Adipocyte (in vitro differentiated cells): ENCODE measurements at regions not wholly inside any gene's neighbourhood (a gene's known extent, or its start where the extent isn't known, plus 50 kb on each side); places are given as distances from the start of the nearest gene placed in this dataset.
A peak's percentile ranks its signal among the peaks of the same experiment; 100 is the strongest.
"Not testable (repeated sequence)": the region's sequence is repeated elsewhere in the genome, so short reads cannot be mapped to it uniquely, and the experiment has no call there.

Source experiments
- DNase-seq: peaks from one replicate; pipeline ENCODE4 v3.0.0-alpha.2; 2015; ENCODE audit warnings: low read depth
- H3K27me3 ChIP-seq: replicated peaks from 2 replicates; pipeline ENCODE4 v1.7.0; 2013; ENCODE audit warnings: mild to moderate bottlenecking, low read length, moderate library complexity; ENCODE audit not compliant: control insufficient read depth, insufficient read depth
- H3K36me3 ChIP-seq: 2 replicates; pipeline ENCODE4 v1.7.0; 2013; ENCODE audit warnings: low read length, mild to moderate bottlenecking, moderate library complexity; ENCODE audit not compliant: control insufficient read depth, insufficient read depth, severe bottlenecking
- H3K4me1 ChIP-seq: 2 replicates; pipeline ENCODE4 v1.7.0; 2013; ENCODE audit warnings: mild to moderate bottlenecking, low read length, moderate library complexity; ENCODE audit not compliant: control insufficient read depth, insufficient read depth
- H3K4me3 ChIP-seq: 2 replicates; pipeline ENCODE4 v1.7.0; 2013; ENCODE audit warnings: mild to moderate bottlenecking, low read length, moderate library complexity
- H3K9ac ChIP-seq: 2 replicates; pipeline ENCODE4 v1.7.0; 2013; ENCODE audit warnings: mild to moderate bottlenecking, low read length, moderate library complexity
- H3K9me3 ChIP-seq: 2 replicates; pipeline ENCODE4 v1.7.0; 2013; ENCODE audit warnings: mild to moderate bottlenecking, low read length, moderate library complexity; ENCODE audit not compliant: control insufficient read depth

DNA sequence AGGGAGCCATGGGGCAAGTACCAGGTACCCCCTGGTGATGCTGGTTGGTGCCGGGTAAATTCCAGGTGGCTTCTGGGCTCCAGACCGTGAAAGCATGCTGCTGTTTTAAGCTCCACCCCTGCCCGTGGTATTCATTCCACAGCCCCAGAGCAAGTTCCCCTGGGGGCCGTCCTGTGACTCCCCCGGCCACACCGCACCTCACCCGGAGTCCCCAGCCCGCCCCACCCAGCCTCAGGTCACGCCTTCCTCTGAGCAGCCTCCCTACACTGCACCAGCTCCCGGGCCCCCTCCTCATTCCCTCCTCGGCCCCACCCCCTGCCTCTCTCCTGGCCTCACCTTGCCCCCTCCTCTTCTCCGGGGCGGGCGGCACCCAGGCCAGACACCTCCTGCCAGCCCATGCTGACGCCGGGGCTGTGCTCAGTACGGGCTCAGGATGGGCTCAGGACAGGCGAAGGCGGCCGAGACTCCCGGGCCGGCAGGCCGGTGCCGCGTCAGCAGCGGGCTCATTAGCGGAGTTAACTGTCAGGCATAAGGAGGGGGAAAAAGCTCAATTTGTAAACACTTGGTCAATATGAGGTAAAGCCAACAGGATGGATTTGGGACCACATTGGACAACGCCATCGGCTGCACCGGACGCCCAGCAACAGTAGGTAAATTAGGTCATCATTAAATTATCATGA lies 127.4 kb downstream of the FAM53A start:
- Histone ChIP-seq H3K9ac (no peak overlapping the region), H3K4me1 (no peaks in the 10 kb centered on the region), H3K36me3 (no peaks in the 10 kb centered on the region), H3K27me3 (peaks cover 50% of the 10 kb centered on the region), H3K9me3 (no peaks in the 10 kb centered on the region), H3K4me3 (no peak overlapping the region)
- DNase-seq, result no peak

DNA sequence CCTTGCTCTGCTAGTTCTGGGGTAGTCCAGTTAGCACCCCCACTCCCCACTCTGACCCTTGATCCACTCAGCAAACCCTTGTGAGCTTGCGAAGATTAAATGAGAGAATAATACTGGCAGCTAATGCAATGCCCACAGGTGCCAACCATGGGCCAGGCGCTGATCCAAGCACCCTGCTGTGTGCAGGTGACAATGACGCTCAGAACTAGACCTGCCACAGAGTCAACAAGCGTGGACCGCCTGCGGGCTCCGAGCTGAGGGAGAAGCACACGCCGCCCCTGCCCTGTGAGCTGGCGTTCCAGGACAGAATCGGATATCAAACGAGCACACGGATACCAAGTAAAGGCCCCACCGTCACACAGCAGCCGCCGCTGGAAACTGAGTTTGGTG lies 129.2 kb downstream of the FAM53A start:
- no peak overlapping the region for H3K9ac ChIP-seq
- H3K27me3 ChIP-seq, result peaks cover 47% of the 10 kb centered on the region
- DNase-seq, result no peak
- H3K36me3 ChIP-seq, result no peaks in the 10 kb centered on the region
- no peaks in the 10 kb centered on the region for H3K4me1 ChIP-seq
- no peak overlapping the region for H3K4me3 ChIP-seq
- no peaks in the 10 kb centered on the region for H3K9me3 ChIP-seq

DNA sequence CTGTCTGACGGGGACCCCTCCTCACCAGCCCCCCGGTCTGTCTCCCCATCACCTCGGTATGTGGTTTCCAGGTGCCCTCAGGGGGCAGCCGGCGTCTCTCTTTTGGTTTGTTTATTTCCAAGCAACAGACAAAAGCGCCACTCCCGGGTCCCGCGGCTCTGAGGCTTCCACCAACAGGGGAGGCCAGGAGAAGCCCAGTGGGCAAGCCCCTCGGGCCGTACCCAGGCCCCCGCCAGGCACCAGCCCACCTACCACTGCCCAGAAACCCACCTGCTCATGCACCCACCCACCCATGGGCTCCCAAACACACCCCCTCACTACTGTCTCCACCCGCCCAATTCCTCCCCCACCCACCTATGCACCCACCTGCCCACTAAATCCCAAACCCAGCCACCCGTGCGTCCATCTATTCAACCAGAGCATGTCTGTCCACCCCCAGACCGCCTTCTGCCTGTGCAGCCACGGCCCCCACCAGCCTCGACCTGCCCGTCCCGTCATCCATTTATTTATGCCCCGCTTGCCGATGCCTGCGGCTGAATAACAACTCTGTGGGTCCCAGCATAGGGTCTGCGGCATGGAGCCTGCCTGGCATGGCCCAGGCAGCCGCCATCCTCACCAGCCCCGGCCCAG lies 129.8 kb downstream of the FAM53A start:
- no peak overlapping the region for H3K9ac ChIP-seq
- H3K9me3 ChIP-seq, result no peaks in the 10 kb centered on the region
- peaks cover 47% of the 10 kb centered on the region for H3K27me3 ChIP-seq
- no peak for DNase-seq
- H3K36me3 ChIP-seq, result no peaks in the 10 kb centered on the region
- H3K4me3 ChIP-seq, result no peak overlapping the region
- H3K4me1 ChIP-seq, result no peaks in the 10 kb centered on the region

DNA sequence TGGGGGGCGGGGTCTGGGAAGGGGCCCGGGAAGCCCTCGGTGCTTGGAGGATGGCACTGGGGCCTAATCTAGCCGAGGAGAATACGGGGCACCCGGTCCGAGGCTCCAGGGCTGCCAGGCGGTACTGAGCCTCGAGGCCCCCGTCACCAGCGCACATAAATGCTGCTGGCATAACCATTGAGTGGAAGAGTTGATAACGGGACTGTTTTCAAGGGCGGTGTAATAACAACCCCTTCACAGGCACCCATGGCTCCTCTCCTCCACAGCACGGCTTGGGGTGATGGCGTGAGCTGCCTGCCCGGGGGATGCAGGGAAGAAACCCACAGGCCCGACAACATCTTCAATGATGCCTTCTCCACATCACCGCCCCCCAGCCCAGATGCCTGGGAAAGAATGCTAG lies 130.7 kb downstream of the FAM53A start:
- Histone ChIP-seq H3K27me3 (peaks cover 43% of the 10 kb centered on the region), H3K9me3 (no peaks in the 10 kb centered on the region), H3K4me3 (no peak overlapping the region), H3K4me1 (peaks cover 3% of the 10 kb centered on the region), H3K9ac (no peak overlapping the region), H3K36me3 (no peaks in the 10 kb centered on the region)
- DNase-seq, result no peak

DNA sequence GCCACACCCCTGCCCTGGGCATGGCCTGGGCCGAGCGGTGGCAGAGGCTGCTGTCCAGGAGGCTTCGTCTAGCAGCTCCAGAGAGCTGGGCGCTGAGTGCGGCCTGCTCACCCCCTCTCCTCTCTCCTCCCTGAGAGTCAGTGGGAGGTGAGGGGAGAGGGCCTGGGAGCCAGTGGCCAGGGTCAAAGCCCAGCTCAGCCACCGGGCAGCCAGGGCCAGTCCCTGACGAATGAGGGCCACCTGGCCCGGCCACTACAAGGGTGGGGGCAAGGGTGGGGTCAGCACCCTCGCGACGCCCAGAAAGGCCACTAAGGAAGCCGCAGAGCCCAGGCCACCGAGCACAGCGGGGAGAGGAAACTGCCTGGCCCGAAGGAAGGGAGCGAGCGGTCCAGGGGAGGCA lies 131.7 kb downstream of the FAM53A start:
- H3K4me1 ChIP-seq, result peaks cover 4% of the 10 kb centered on the region
- DNase-seq, result no peak
- no peaks in the 10 kb centered on the region for H3K9me3 ChIP-seq
- peaks cover 36% of the 10 kb centered on the region for H3K27me3 ChIP-seq
- no peak overlapping the region for H3K4me3 ChIP-seq
- H3K36me3 ChIP-seq, result no peaks in the 10 kb centered on the region
- H3K9ac ChIP-seq, result no peak overlapping the region

DNA sequence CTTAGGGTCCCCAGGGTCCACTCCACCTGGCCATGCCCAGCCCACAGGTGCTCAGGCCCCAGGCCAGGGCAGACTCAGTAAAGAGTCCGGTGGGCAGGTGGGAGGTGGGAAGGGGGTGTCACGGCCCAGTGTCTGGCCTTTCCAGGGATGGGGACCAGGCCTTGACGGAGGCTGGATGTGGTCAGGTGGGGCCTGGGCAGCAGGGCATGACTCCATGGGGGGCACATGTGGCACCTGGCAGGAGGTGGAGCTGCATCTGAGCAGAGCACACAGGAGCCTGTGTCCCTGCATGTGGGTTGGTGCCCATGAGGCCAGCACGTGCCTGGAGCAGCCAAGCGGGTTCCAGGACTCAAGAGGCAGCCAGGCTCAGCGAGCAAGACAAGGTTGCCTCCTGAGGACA lies 132.9 kb downstream of the FAM53A start:
- no peak overlapping the region for H3K9ac ChIP-seq
- H3K36me3 ChIP-seq, result no peaks in the 10 kb centered on the region
- H3K4me3 ChIP-seq, result no peak overlapping the region
- no peak for DNase-seq
- peaks cover 30% of the 10 kb centered on the region for H3K27me3 ChIP-seq
- peaks cover 4% of the 10 kb centered on the region for H3K4me1 ChIP-seq
- no peaks in the 10 kb centered on the region for H3K9me3 ChIP-seq

DNA sequence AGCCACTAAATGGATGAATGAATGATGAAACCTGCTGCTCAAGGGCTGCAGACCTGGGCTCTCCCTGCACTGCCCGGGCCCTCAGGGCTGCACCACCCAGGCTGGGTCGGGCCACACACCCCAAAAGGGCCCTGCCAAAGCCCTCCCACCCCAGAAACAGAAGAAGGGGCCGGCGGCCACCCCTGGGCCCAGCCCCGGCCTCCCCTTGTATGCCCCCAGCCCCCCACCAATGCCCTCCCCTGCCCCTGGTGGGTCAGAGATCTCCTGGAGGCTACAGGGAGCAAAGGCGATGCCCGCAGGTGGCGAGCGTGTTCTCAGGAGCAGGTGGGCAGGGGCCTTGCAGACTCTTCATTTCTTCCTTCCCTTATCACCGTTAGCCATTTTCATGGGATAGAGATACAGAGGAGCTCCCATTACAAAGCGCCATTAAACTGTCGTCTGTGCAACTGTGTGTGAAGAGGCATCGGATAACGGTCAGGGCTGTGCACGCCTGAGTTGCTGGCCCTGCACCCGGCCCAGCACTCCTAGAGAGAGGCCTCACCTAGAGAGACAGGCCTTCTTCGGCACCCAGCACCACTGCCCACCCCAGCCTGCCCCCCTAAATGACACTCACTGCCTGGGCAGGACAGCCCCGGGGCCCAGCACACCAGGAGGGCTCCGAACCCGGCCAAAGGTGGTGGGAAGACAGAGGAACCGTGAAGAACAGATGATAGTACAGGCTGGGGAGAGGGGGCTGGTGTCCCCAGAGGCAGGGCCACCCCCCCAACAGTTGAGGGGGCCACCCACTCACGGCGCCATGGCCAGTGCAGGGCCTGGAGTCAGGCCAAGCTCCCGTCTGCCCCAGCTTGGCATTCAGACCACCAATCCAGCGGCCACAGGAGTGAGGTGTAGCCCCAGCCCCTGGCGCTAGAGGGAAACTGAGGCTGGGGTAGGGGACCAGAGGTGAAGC lies 133.7 kb downstream of the FAM53A start:
- no peak overlapping the region for H3K9ac ChIP-seq
- no peak overlapping the region for H3K4me3 ChIP-seq
- H3K36me3 ChIP-seq, result no peaks in the 10 kb centered on the region
- peaks cover 23% of the 10 kb centered on the region for H3K27me3 ChIP-seq
- no peaks in the 10 kb centered on the region for H3K9me3 ChIP-seq
- H3K4me1 ChIP-seq, result peaks cover 4% of the 10 kb centered on the region
- no peak for DNase-seq

DNA sequence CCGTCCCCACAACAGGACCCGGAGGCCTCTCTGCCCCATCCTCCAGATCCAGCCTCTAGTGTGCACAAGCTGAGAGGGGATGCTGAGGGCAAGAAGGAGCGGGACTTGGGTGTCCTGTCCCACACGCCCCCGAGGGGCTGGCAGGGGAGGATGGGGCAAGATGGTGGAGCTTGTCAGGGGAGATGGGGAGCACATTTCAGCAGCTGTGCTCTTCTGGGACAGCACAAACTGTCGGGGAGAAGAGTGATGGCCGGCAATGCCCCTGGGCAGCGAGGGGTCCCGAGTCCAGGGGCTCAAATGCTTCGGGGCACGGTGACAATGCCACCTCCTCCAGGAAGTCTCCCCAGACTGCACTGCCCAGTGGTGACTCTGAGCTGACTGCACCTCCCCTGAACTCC lies 134.5 kb downstream of the FAM53A start:
- H3K4me3 ChIP-seq, result no peak overlapping the region
- H3K36me3 ChIP-seq, result no peaks in the 10 kb centered on the region
- H3K9ac ChIP-seq, result no peak overlapping the region
- H3K27me3 ChIP-seq, result peaks cover 15% of the 10 kb centered on the region
- no peak for DNase-seq
- no peaks in the 10 kb centered on the region for H3K9me3 ChIP-seq
- peaks cover 4% of the 10 kb centered on the region for H3K4me1 ChIP-seq

DNA sequence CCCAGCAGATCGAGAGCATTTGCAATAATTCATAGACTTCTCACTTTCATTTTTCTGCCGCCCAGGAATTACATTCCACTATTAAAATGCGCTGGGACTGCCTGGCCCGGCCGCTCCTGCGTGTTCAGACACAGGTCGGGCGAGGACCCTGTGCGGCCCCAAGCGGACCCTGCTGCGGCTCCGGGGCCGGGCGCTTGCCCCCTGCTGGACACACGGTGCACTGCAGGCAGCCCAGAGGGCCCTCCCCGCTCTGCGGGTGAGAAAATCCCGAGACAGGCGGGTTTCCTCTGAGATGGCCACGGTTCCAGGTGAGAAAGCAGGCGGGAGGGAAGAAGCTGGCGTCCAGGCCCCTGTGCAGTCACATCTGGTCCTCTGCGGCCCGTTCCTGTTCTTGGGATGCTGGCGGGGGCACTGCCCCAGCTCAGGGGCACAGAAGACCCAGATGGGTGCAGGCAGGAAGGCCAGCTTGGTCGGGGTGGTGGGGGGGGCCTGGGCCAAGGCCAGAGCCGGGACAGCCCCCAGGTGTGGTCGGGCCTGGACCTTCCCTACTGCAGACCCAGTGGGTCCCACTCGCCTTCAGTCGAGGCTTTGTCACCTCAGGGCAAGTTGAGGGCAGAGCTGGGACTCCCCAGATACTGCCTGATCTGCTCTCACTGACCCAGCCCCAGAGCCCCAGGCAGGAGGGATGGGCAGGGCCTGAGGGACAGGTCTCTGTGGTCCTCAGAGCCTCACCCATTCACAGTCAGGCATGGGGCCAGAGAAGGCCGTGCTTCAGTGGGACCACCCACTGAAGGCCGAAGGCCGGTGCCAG lies 135.1 kb downstream of the FAM53A start:
- Histone ChIP-seq H3K4me3 (peak overlapping the region; percentile 37), H3K27me3 (peaks cover 15% of the 10 kb centered on the region)
- H3K9me3 ChIP-seq, H3K4me1 ChIP-seq, H3K9ac ChIP-seq, H3K36me3 ChIP-seq: not testable (repeated sequence)
- peak; percentile 60 for DNase-seq

DNA sequence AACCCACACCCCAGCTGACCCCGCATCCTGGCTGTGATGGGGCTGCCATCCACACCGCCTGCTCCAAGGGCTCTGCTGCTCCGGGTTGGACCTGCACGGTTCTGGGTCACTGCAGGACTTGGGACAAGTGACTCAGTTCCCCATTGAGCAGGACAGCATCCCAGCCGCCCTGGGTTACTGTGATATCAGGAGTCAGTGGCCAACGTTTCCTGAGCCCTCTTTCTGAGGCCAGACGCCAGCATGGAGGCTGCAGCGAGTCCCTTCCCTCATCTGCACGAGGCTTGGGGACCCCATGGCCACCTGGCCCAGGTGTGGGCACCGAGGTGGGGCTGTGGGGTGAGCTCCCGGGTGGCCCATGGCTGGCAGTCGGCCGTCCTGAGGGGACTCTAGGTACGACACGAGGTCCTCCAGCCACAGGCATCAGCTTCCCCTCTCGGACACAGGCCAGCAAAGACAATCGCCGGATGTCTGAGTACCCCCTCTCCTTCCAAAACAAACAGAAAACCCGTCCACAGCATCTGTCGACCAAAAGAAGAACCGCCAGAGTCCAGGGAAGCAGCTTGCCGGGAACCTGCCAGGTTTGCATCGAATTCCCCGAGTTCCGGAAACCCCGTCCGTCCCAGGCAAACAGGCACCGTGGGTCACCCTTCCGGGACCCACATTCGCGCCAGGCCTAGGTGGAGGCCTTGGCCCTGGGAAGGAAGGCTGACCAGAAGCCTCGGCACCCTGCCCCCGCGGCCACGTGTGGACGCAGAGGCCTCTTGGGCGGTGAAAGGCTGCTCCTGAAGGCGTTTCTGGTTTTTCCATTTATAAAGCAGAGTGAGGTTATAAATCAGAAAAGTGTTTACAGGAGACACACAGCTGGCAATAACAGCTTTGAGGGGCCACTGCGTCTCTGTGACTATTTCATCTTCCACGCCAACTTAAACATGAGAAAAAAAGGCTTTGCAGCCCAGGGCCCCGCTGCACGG lies 136.0 kb downstream of the FAM53A start:
- H3K9ac ChIP-seq, result no peak overlapping the region
- H3K36me3 ChIP-seq, result no peaks in the 10 kb centered on the region
- peaks cover 4% of the 10 kb centered on the region for H3K4me1 ChIP-seq
- peaks cover 17% of the 10 kb centered on the region for H3K27me3 ChIP-seq
- DNase-seq, result no peak
- peak overlapping the region; percentile 37 for H3K4me3 ChIP-seq
- H3K9me3 ChIP-seq, result no peaks in the 10 kb centered on the region
